SH-SY5Y (cell line): ENCODE measurements at regions not wholly inside any gene's neighbourhood (a gene's known extent, or its start where the extent isn't known, plus 50 kb on each side); places are given as distances from the start of the nearest gene placed in this dataset.

ENCODE experiments used
- GATA2 ChIP-seq: IDR thresholded peaks from 2 replicates; pipeline ENCODE4 v1.6.1; 2011; ENCODE audit warnings: mild to moderate bottlenecking, low read depth, low read length
- GATA3 ChIP-seq: IDR thresholded peaks from 2 replicates; pipeline ENCODE4 v1.6.1; 2011; ENCODE audit warnings: low read depth, mild to moderate bottlenecking, low read length, moderate library complexity

- TF ChIP-seq GATA2 (no peak), GATA3 (no peak)
These were observed 108.7 kb upstream of the ATP6AP2 start for GRCh38 chrX:40471965-40472648.

- no peak for TF ChIP-seq GATA2
- no peak for TF ChIP-seq GATA3
These were observed 109.8 kb upstream of the ATP6AP2 start for GRCh38 chrX:40470830-40471429.

- no peak for TF ChIP-seq GATA2
These were observed 111.5 kb upstream of the ATP6AP2 start for GRCh38 chrX:40469316-40469715.

GRCh38 chrX:40468033-40468846 lies 112.5 kb upstream of the ATP6AP2 start:
- TF ChIP-seq GATA3 (no peak), GATA2 (no peak)

GRCh38 chrX:40467454-40467853 lies 113.3 kb upstream of the ATP6AP2 start:
- TF ChIP-seq GATA2 (no peak), GATA3 (no peak)

DNA sequence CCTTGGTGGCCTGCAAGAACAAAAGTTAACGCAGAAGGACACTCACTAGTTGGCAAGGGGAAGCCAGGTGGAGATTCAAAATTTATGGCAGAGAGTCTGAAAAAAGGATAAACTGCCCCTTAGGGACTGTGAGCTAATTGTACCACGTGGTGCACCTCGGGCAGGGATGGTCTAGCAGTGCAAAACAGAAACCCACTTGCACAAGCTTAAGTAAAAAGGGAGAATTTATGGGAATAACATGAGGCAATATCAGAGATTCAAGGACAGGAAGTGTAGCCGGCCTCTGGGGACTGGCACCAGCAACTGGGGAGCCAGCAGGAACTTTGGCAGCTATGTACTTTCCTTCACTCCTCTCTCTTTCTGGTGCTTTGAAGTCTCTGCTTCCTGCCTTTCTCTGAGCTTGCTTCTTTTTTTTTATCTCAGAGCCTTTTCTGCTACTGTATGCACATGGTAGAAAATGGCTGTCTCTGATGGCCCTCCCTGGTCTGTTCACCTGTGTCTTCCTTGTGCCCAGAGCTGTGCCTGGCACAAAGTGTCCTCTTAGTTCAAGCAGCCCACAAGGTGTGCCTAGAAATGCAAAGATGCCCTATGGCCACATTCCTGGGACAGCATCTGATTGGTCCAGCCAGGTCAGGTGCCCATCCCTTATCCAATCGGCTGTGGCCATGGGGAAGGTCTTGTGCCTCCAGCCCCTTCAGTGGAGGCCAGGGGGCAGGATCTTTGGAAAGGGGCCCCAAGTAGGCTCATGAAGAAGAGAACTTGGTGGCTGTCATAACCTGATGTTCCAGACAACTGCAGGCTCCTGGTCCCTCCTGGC lies 114.8 kb upstream of the ATP6AP2 start:
- no peak for TF ChIP-seq GATA2
- no peak for TF ChIP-seq GATA3

GRCh38 chrX:40462795-40463194 lies 118.0 kb upstream of the ATP6AP2 start:
- no peak for TF ChIP-seq GATA2

DNA sequence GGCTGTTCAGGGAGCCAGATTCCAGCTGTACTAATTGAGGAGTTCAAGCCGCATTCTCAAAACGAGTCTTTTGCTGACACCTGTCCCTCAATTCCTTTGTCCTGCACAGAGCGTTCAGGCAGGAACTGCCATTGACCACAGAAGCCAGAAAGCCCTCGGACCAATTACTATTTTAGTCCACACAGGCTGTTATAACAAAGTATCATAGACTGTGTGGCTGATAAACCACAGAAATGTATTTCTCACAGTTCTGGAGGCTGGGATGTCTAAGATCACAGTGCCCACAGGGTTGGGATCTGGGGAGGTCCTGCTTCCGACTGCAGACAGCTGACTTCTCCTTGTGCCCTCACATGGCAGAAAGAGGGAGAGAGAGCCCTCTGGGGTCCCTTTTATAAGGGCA lies 119.8 kb upstream of the ATP6AP2 start:
- no peak for TF ChIP-seq GATA2

DNA sequence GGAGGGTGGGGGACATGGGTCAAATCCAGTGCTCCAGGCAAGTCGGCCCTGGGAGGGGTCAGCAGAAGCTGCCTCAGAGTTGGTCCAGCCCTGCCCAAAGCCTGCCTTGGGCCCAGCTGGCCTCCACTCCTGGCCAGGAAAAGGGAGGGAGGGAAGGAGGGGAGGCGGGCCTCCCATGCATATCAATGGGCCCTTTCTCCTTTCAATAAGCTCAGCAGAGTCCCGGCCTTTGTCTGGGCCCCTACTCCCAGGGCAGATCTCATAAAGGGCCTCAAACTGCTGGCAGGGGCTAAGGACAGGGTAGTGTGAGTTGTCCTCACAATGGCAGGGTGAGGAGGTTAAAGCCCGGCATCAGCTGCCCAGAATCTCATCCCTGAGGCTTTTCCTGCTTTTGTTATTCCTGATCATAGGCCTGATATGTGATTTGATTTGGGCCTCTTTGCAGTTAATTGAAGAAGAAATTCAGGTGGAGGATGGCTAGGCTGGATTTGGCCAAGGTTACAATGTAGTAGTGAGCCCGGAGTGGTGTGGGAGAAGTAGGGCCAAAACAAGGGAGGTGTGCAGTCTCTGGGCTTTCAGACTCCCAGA lies 121.1 kb upstream of the ATP6AP2 start:
- TF ChIP-seq GATA3 (no peak), GATA2 (peak; percentile 51; the same call in 1 of the 2 replicates)

DNA sequence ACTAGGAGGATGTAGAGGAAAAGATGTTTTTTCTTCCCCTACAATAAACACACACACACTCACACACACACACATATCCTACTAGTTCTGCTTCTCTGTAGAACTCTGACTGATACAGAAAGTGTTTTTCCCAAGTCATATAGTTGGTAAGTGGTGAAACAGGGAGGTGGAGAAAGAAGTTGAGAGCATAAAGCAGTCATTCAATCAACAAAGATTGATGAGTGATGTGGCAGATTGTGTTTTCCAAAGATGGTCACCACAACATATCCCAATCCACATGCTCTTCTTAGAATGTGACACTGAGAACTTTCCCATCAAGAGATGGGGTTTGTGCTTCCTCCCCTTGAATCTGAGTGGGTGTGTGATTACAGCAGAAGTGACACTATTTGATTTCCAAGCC lies 123.4 kb upstream of the ATP6AP2 start:
- no peak for TF ChIP-seq GATA3

- TF ChIP-seq GATA3 (no peak), GATA2 (no peak)
These were observed 128.7 kb upstream of the ATP6AP2 start for GRCh38 chrX:40452031-40452430.

- TF ChIP-seq GATA3 (no peak), GATA2 (peak; percentile 83)
These were observed 130.6 kb upstream of the ATP6AP2 start for GRCh38 chrX:40449956-40450706.

GRCh38 chrX:40449396-40449795 lies 131.4 kb upstream of the ATP6AP2 start:
- TF ChIP-seq GATA2 (no peak), GATA3 (no peak)
